Erythroblast (primary cell): ENCODE measurements at regions not wholly inside any gene's neighbourhood (a gene's known extent, or its start where the extent isn't known, plus 50 kb on each side); places are given as distances from the start of the nearest gene placed in this dataset.

Experiments used
- GATA1 ChIP-seq: IDR thresholded peaks from 2 replicates; pipeline ENCODE4 v1.6.1; 2011; ENCODE audit warnings: low read depth, mild to moderate bottlenecking, control low read depth, low read length, moderate library complexity
- POLR2A ChIP-seq: IDR thresholded peaks from 2 replicates; pipeline ENCODE4 v1.6.1; 2011; ENCODE audit warnings: mild to moderate bottlenecking, low read length

DNA sequence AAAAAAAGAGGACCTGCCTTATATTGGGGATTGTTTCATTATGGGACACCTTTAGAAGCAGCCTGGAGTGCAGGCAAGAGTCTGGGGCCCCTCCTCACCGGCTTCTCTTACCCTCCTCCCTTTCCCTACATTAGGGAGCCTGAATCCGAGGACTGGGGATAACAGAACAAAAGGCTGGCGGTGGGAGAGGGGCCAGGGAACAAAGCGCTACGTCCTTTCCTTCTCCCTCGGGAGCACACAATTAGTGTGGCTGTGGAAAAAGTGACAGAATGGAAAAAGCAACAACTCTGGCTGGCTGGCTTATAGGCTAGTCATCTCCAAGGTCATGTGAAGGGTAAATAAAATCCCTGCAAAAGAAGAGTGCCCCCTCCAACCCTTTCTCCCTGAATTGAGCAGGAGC is 74.7 kb downstream of the LSM5 start:
- TF ChIP-seq POLR2A: no peak
- no peak for TF ChIP-seq GATA1
